GM23338 (cell line): ENCODE measurements at regions not wholly inside any gene's neighbourhood (a gene's known extent, or its start where the extent isn't known, plus 50 kb on each side); places are given as distances from the start of the nearest gene placed in this dataset.

Source experiments
- CTCF ChIP-seq, 2 experiments: fragments of 200-600 bp in 1 of 2; sonication (generic) in 1 of 2; conservative IDR thresholded peaks; 2 replicates each; pipeline versions ENCODE4 v1.5.1 to v1.6.1; 2016 to 2017; ENCODE audit warnings: antibody characterized with exemption in 2 of 2, low read depth in 2 of 2, mild to moderate bottlenecking in 2 of 2, moderate library complexity in 1 of 2
- ETS1 ChIP-seq: IDR thresholded peaks from 2 replicates; pipeline ENCODE4 v1.6.1; 2016; ENCODE audit warnings: antibody characterized with exemption
- POLR2AphosphoS5 ChIP-seq: IDR thresholded peaks from 2 replicates; pipeline ENCODE4 v1.6.1; 2016; ENCODE audit warnings: antibody characterized with exemption, low read depth

- TF ChIP-seq POLR2AphosphoS5, result no peak
- no peak for TF ChIP-seq CTCF (conservative IDR thresholded peaks at IDR 0.05; ENCODE audit: low read depth in 2 of 2)
- no peak for TF ChIP-seq ETS1
These were observed 210.4 kb upstream of the B3GAT1 start for GRCh38 chr11:134622458-134622857.
